ENCODE measurements at regions not wholly inside any gene's neighbourhood (a gene's known extent, or its start where the extent isn't known, plus 50 kb on each side); places are given as distances from the start of the nearest gene placed in this dataset.
A peak's percentile ranks its signal among the peaks of the same experiment; 100 is the strongest.
"Not testable (repeated sequence)": the region's sequence is repeated elsewhere in the genome, so short reads cannot be mapped to it uniquely, and the experiment has no call there.

- H2BK12ac ChIP-seq (ENCODE audit: low read length in 2 of 2); H3K9ac ChIP-seq (ENCODE audit: low read length); H4K91ac ChIP-seq (ENCODE audit: low read length); H2AFZ ChIP-seq (ENCODE audit: low read depth, low read length); DNase-seq; H3K4ac ChIP-seq (ENCODE audit: low read depth in 1 of 2, low read length in 2 of 2); H2BK120ac ChIP-seq (ENCODE audit: low read depth, low read length); H3K4me2 ChIP-seq (ENCODE audit: low read length, poor library complexity, severe bottlenecking); H3K27me3 ChIP-seq (ENCODE audit: control insufficient read depth in 1 of 2, insufficient read depth in 1 of 2, low read length in 2 of 2); H3K14ac ChIP-seq (ENCODE audit: low read length in 2 of 2); H2BK15ac ChIP-seq (ENCODE audit: low read depth, poor library complexity, severe bottlenecking); H2BK5ac ChIP-seq (ENCODE audit: low read depth, low read length, poor library complexity, severe bottlenecking); H4K8ac ChIP-seq (ENCODE audit: low read length); H2AK5ac ChIP-seq (ENCODE audit: low read length, severe bottlenecking); H3K18ac ChIP-seq (ENCODE audit: low read depth in 1 of 2, low read length in 2 of 2); H3K79me1 ChIP-seq (replicated peaks; ENCODE audit: low read length, poor library complexity, severe bottlenecking); H3K9me3 ChIP-seq (ENCODE audit: control insufficient read depth, low read length); H3K4me1 ChIP-seq (ENCODE audit: control insufficient read depth, insufficient read depth, low read depth, low read length); H3K27ac ChIP-seq (ENCODE audit: low read length, poor library complexity, severe bottlenecking); H3K23ac ChIP-seq (ENCODE audit: low read length in 2 of 2); H3K4me3 ChIP-seq (ENCODE audit: insufficient read depth in 1 of 2, low read depth in 1 of 2, low read length in 2 of 2); H3K36me3 ChIP-seq (ENCODE audit: control insufficient read depth in 1 of 2, insufficient read depth in 2 of 2, low read depth in 1 of 2, low read length in 2 of 2): not testable (repeated sequence)
- no CpG with 5 or more reads among the region's 1 CpG for WGBS
Observed at GRCh38 chr15:85244056-85244455, 136.3 kb upstream of the AKAP13 start.

- not testable (repeated sequence) for H2BK12ac ChIP-seq (ENCODE audit: low read length in 2 of 2)
Observed at GRCh38 chr15:85250938-85251542, 129.4 kb upstream of the AKAP13 start.

GRCh38 chr15:85253196-85253915 is 127.0 kb upstream of the AKAP13 start:
- H3K27ac ChIP-seq (ENCODE audit: low read length, poor library complexity, severe bottlenecking); H3K9me3 ChIP-seq (ENCODE audit: control insufficient read depth, low read length); DNase-seq; H3K27me3 ChIP-seq (ENCODE audit: control insufficient read depth in 1 of 2, insufficient read depth in 1 of 2, low read length in 2 of 2); H3K4me2 ChIP-seq (ENCODE audit: low read length, poor library complexity, severe bottlenecking); H3K4ac ChIP-seq (ENCODE audit: low read depth in 1 of 2, low read length in 2 of 2); H3K79me1 ChIP-seq (replicated peaks; ENCODE audit: low read length, poor library complexity, severe bottlenecking); H3K4me3 ChIP-seq (ENCODE audit: insufficient read depth in 1 of 2, low read depth in 1 of 2, low read length in 2 of 2); H3K23ac ChIP-seq (ENCODE audit: low read length in 2 of 2); H3K9ac ChIP-seq (ENCODE audit: low read length); H2BK5ac ChIP-seq (ENCODE audit: low read depth, low read length, poor library complexity, severe bottlenecking); H2BK12ac ChIP-seq (ENCODE audit: low read length in 2 of 2); H3K4me1 ChIP-seq (ENCODE audit: control insufficient read depth, insufficient read depth, low read depth, low read length); H3K14ac ChIP-seq (ENCODE audit: low read length in 2 of 2); H2AK5ac ChIP-seq (ENCODE audit: low read length, severe bottlenecking); H3K36me3 ChIP-seq (ENCODE audit: control insufficient read depth in 1 of 2, insufficient read depth in 2 of 2, low read depth in 1 of 2, low read length in 2 of 2); H2BK15ac ChIP-seq (ENCODE audit: low read depth, poor library complexity, severe bottlenecking); H2BK120ac ChIP-seq (ENCODE audit: low read depth, low read length): not testable (repeated sequence)
- 68% methylated on average over 4 of the region's 15 CpGs for WGBS
- H2AFZ ChIP-seq (ENCODE audit: low read depth, low read length) = peak overlapping the region; percentile 11
- peak overlapping the region; percentile 49 for H4K8ac ChIP-seq (ENCODE audit: low read length)
- H3K18ac ChIP-seq (ENCODE audit: low read depth in 1 of 2, low read length in 2 of 2) = peak overlapping the region in 1 of 2 experiments; percentile 33
- H4K91ac ChIP-seq (ENCODE audit: low read length) = peak overlapping the region; percentile 39

More at GRCh38 chr15:85250938-85251542, 129.4 kb upstream of the AKAP13 start:
- not testable (repeated sequence) for H4K8ac ChIP-seq (ENCODE audit: low read length); H3K9me3 ChIP-seq (ENCODE audit: control insufficient read depth, low read length); H2BK5ac ChIP-seq (ENCODE audit: low read depth, low read length, poor library complexity, severe bottlenecking); H3K27ac ChIP-seq (ENCODE audit: low read length, poor library complexity, severe bottlenecking); H3K14ac ChIP-seq (ENCODE audit: low read length in 2 of 2); H2BK15ac ChIP-seq (ENCODE audit: low read depth, poor library complexity, severe bottlenecking); H3K4ac ChIP-seq (ENCODE audit: low read depth in 1 of 2, low read length in 2 of 2); H3K4me2 ChIP-seq (ENCODE audit: low read length, poor library complexity, severe bottlenecking); H2AK5ac ChIP-seq (ENCODE audit: low read length, severe bottlenecking); H3K9ac ChIP-seq (ENCODE audit: low read length); H3K27me3 ChIP-seq (ENCODE audit: control insufficient read depth in 1 of 2, insufficient read depth in 1 of 2, low read length in 2 of 2); H3K18ac ChIP-seq (ENCODE audit: low read depth in 1 of 2, low read length in 2 of 2); H3K4me1 ChIP-seq (ENCODE audit: control insufficient read depth, insufficient read depth, low read depth, low read length); H2BK120ac ChIP-seq (ENCODE audit: low read depth, low read length); H2AFZ ChIP-seq (ENCODE audit: low read depth, low read length); DNase-seq; H3K36me3 ChIP-seq (ENCODE audit: control insufficient read depth in 1 of 2, insufficient read depth in 2 of 2, low read depth in 1 of 2, low read length in 2 of 2); H4K91ac ChIP-seq (ENCODE audit: low read length); H3K4me3 ChIP-seq (ENCODE audit: insufficient read depth in 1 of 2, low read depth in 1 of 2, low read length in 2 of 2); H3K23ac ChIP-seq (ENCODE audit: low read length in 2 of 2); H3K79me1 ChIP-seq (replicated peaks; ENCODE audit: low read length, poor library complexity, severe bottlenecking)
- 77% methylated on average over 6 of the region's 8 CpGs for WGBS

GRCh38 chr15:85254961-85255360 is 125.4 kb upstream of the AKAP13 start:
- H3K27ac ChIP-seq (ENCODE audit: low read length, poor library complexity, severe bottlenecking); H2BK5ac ChIP-seq (ENCODE audit: low read depth, low read length, poor library complexity, severe bottlenecking); H2AFZ ChIP-seq (ENCODE audit: low read depth, low read length); H3K36me3 ChIP-seq (ENCODE audit: control insufficient read depth in 1 of 2, insufficient read depth in 2 of 2, low read depth in 1 of 2, low read length in 2 of 2); DNase-seq; H3K4me1 ChIP-seq (ENCODE audit: control insufficient read depth, insufficient read depth, low read depth, low read length); H3K4ac ChIP-seq (ENCODE audit: low read depth in 1 of 2, low read length in 2 of 2); H2BK15ac ChIP-seq (ENCODE audit: low read depth, poor library complexity, severe bottlenecking); H4K91ac ChIP-seq (ENCODE audit: low read length); H3K4me3 ChIP-seq (ENCODE audit: insufficient read depth in 1 of 2, low read depth in 1 of 2, low read length in 2 of 2); H2BK12ac ChIP-seq (ENCODE audit: low read length in 2 of 2); H4K8ac ChIP-seq (ENCODE audit: low read length); H3K4me2 ChIP-seq (ENCODE audit: low read length, poor library complexity, severe bottlenecking); H3K23ac ChIP-seq (ENCODE audit: low read length in 2 of 2); H3K79me1 ChIP-seq (replicated peaks; ENCODE audit: low read length, poor library complexity, severe bottlenecking); H3K9me3 ChIP-seq (ENCODE audit: control insufficient read depth, low read length); H3K18ac ChIP-seq (ENCODE audit: low read depth in 1 of 2, low read length in 2 of 2); H3K14ac ChIP-seq (ENCODE audit: low read length in 2 of 2); H2AK5ac ChIP-seq (ENCODE audit: low read length, severe bottlenecking); H3K9ac ChIP-seq (ENCODE audit: low read length); H3K27me3 ChIP-seq (ENCODE audit: control insufficient read depth in 1 of 2, insufficient read depth in 1 of 2, low read length in 2 of 2); H2BK120ac ChIP-seq (ENCODE audit: low read depth, low read length): not testable (repeated sequence)
- 80% methylated on average over 5 of the region's 9 CpGs for WGBS

All from mesenchymal stem cell (in vitro differentiated cells and primary cell).